ENCODE measurements at regions not wholly inside any gene's neighbourhood (a gene's known extent, or its start where the extent isn't known, plus 50 kb on each side); places are given as distances from the start of the nearest gene placed in this dataset.

- TF ChIP-seq PKNOX1 (IDR thresholded peaks at IDR 0.05) = no peak
- no peak for TF ChIP-seq SUZ12 (IDR thresholded peaks at IDR 0.05)
- TF ChIP-seq FOXA1 (IDR thresholded peaks at IDR 0.05) = no peak
- TF ChIP-seq HDGF (IDR thresholded peaks at IDR 0.05; ENCODE audit: borderline replicate concordance) = no peak
These were observed 115.0 kb upstream of the IGF1 start for GRCh38 chr12:102595315-102595714.
